K562 (cell line): ENCODE measurements at regions not wholly inside any gene's neighbourhood (a gene's known extent, or its start where the extent isn't known, plus 50 kb on each side); places are given as distances from the start of the nearest gene placed in this dataset.

Source experiments
- ATAC-seq: fragments of 200-7000 bp; cut with Tn5 transposase; 3 replicates; pipeline ENCODE4 v1.9.1; 2020; ENCODE audit warnings: moderate library complexity
- BruUV-seq: library from RNA; stranded (reverse); fragments of 400-500 nt; replicated peaks from 2 replicates; lab custom pipeline; 2021; lab: Mats Ljungman, UMichigan
- CTCF ChIA-PET: fragments of 300-600 bp; formaldehyde crosslinking; extraction: SDS; loops from one replicate; lab custom pipeline; 2021; ENCODE audit warnings: low intra/inter-chr PET ratio; lab: Yijun Ruan, JAX
- POLR2A ChIA-PET: fragments of 300-600, 350-650 bp; sonication (Branson Sonifier 250); formaldehyde crosslinking; extraction: SDS; loops from one replicate; lab custom pipeline; 2021; ENCODE audit warnings: antibody characterized with exemption, inconsistent platforms; lab: Yijun Ruan, JAX
- DNase-seq, 4 experiments: peaks; one replicate each; pipeline versions ENCODE4 v3.0.0 to v3.0.0-alpha.2; 2011 to 2018; ENCODE audit warnings: low spot score in 3 of 4, mixed read lengths in 3 of 4; ENCODE audit errors: extremely low read depth in 1 of 4
- FAIRE-seq: peaks from 2 replicates; lab custom pipeline; 2011; peaks lifted over from hg19 to GRCh38; lab: Jason Lieb, UNC
- H2AFZ ChIP-seq: 2 replicates; pipeline ENCODE4 v1.6.0; 2011; ENCODE audit warnings: low read depth, low read length, control low read depth, inconsistent platforms
- H3K27ac ChIP-seq: fragments of 200-600 bp; 3 replicates; pipeline ENCODE4 v1.8.0; 2011; ENCODE audit warnings: low read depth, mild to moderate bottlenecking, control low read depth, inconsistent platforms, low read length, moderate library complexity, mixed read lengths; ENCODE audit errors: extremely low read depth
- H3K27me3 ChIP-seq, 2 experiments: fragments of 300-600 bp in 1 of 2; 2 replicates in 1 of 2; 3 replicates in 1 of 2; pipeline versions ENCODE4 v1.6.0 to v1.8.0; 2011; ENCODE audit warnings: inconsistent platforms in 2 of 2, low read length in 2 of 2, mild to moderate bottlenecking in 1 of 2, mixed read lengths in 1 of 2, moderate library complexity in 1 of 2; ENCODE audit not compliant: control insufficient read depth in 2 of 2, insufficient read depth in 2 of 2
- H3K36me3 ChIP-seq: fragments of 300-600 bp; 3 replicates; pipeline ENCODE4 v1.8.0; 2011; ENCODE audit warnings: mild to moderate bottlenecking, low read length, inconsistent platforms; ENCODE audit not compliant: control insufficient read depth, insufficient read depth
- H3K4me1 ChIP-seq, 2 experiments: fragments of 200-600 bp in 1 of 2; replicated peaks in 1 of 2; 2 replicates in 1 of 2; 3 replicates in 1 of 2; pipeline versions ENCODE4 v1.5.1 to v1.8.0; 2011; ENCODE audit warnings: inconsistent platforms in 2 of 2, low read length in 2 of 2, mild to moderate bottlenecking in 1 of 2, mixed read lengths in 1 of 2, moderate library complexity in 1 of 2; ENCODE audit not compliant: control insufficient read depth in 2 of 2, insufficient read depth in 2 of 2
- H3K4me2 ChIP-seq: 2 replicates; pipeline ENCODE4 v1.6.1; 2011; ENCODE audit warnings: low read length, control low read depth, inconsistent platforms, mixed read lengths; ENCODE audit not compliant: insufficient read depth
- H3K4me3 ChIP-seq: fragments of 200-600 bp; sonication (generic), shearing (Covaris generic); 2 replicates; pipeline ENCODE4 v1.5.1; 2016; ENCODE audit warnings: control low read depth, inconsistent platforms
- H3K79me2 ChIP-seq: fragments of 200-600 bp; 3 replicates; pipeline ENCODE4 v1.8.0; 2011; ENCODE audit warnings: low read length, inconsistent platforms; ENCODE audit not compliant: control insufficient read depth, insufficient read depth
- H3K9ac ChIP-seq, 2 experiments: 2 replicates each; pipeline versions ENCODE4 v1.6.0 to v1.6.1; 2011; ENCODE audit warnings: low read depth in 2 of 2, low read length in 2 of 2, control low read depth in 1 of 2, inconsistent platforms in 1 of 2, mild to moderate bottlenecking in 1 of 2, mixed read lengths in 1 of 2; ENCODE audit not compliant: insufficient read depth in 1 of 2
- H3K9me1 ChIP-seq: one replicate; pipeline ENCODE4 v1.6.0; 2011; ENCODE audit warnings: inconsistent platforms, mild to moderate bottlenecking, low read length, moderate library complexity; ENCODE audit not compliant: control insufficient read depth, insufficient read depth
- H3K9me3 ChIP-seq: replicated peaks from 2 replicates; pipeline ENCODE4 v1.5.1; 2011; ENCODE audit warnings: low read depth, low read length, inconsistent platforms; ENCODE audit not compliant: control insufficient read depth, insufficient read depth
- H4K20me1 ChIP-seq: replicated peaks from 2 replicates; pipeline ENCODE4 v1.6.1; 2011; ENCODE audit warnings: low read length, inconsistent platforms, mixed read lengths; ENCODE audit not compliant: control insufficient read depth, insufficient read depth
- ARID3A ChIP-seq: IDR thresholded peaks from 2 replicates; pipeline ENCODE4 v1.6.1; 2012; ENCODE audit warnings: low read depth, low read length, improper control_type of control experiment, borderline replicate concordance
- MAFF ChIP-seq: IDR thresholded peaks from 2 replicates; pipeline ENCODE4 v1.6.1; 2012; ENCODE audit warnings: low read length, improper control_type of control experiment
- MEF2A ChIP-seq: IDR thresholded peaks from 2 replicates; pipeline ENCODE4 v1.6.1; 2011; ENCODE audit warnings: low read depth, mild to moderate bottlenecking, low read length, moderate library complexity; ENCODE audit not compliant: control insufficient read depth
- ZNF592 ChIP-seq: fragments of 450-650 bp; IDR thresholded peaks from 2 replicates; pipeline ENCODE4 v1.6.1; 2017; ENCODE audit warnings: antibody characterized with exemption, mild to moderate bottlenecking
- WGBS: fragments of 100-300 bp; shearing (Covaris generic); methylation state at CpG from one replicate; pipeline ENCODE4 v1.1.6; 2016; ENCODE audit warnings: low coverage, mixed read lengths; ENCODE audit not compliant: insufficient coverage; ENCODE audit errors: missing lambda C conversion rate; 5-methylcytosine and 5-hydroxymethylcytosine counted together
- in situ Hi-C: fragments of 300-500 bp; cut with MboI; formaldehyde crosslinking; loops from 4 replicates; pipeline ENCODE4 v1.15.0; 2018; ENCODE audit warnings: inconsistent platforms, mixed read lengths
- intact Hi-C: fragments of 100-400 bp; cut with micrococcal nuclease; formaldehyde crosslinking; loops from 2 replicates; pipeline ENCODE4 v1.14.2; 2022

- TF ChIP-seq ZNF592: no peak
- TF ChIP-seq MEF2A: no peak
- no peak for TF ChIP-seq ARID3A
Measured at GRCh38 chr3:181868576-181869082, 156.9 kb downstream of the SOX2 start (continued).

GRCh38 chr3:181872887-181873286, 161.2 kb downstream of the SOX2 start:
- no peak for ATAC-seq

More at GRCh38 chr3:181872887-181873286, 161.2 kb downstream of the SOX2 start:
- no TSS peak for BruUV-seq
- H3K36me3 ChIP-seq: no peaks in the 10 kb centered on the region
- H3K4me3 ChIP-seq: no peak overlapping the region
- no peak for TF ChIP-seq MAFF
- no peak overlapping the region for H3K27ac ChIP-seq
- in situ Hi-C loops (no loop called here), intact Hi-C loops (no loop called here)
- H2AFZ ChIP-seq: no peak overlapping the region
- FAIRE-seq: no peak
- no peak overlapping the region for H3K9ac ChIP-seq
- no peaks in the 10 kb centered on the region for H3K9me3 ChIP-seq
- no peaks in the 10 kb centered on the region for H3K79me2 ChIP-seq
- no peaks in the 10 kb centered on the region for H4K20me1 ChIP-seq
- H3K9me1 ChIP-seq: no peaks in the 10 kb centered on the region
- POLR2A ChIA-PET: interaction anchor here (0.6 kb wide), 1 partner anchor 1044 kb away, joined by 4 read pairs; no protein-coding TSS in a partner anchor
- H3K4me2 ChIP-seq: no peak overlapping the region
- CTCF ChIA-PET: no interaction called here
- no peaks in the 10 kb centered on the region for H3K4me1 ChIP-seq
- H3K27me3 ChIP-seq: peaks cover 0 to 6% of the 10 kb centered on the region in 2 experiments; a peak in 1 of 5 replicates
- WGBS: 0% methylated on average over 1 of the region's 1 CpG
- no peak for DNase-seq
